PC-3 (cell line): ENCODE measurements at regions not wholly inside any gene's neighbourhood (a gene's known extent, or its start where the extent isn't known, plus 50 kb on each side); places are given as distances from the start of the nearest gene placed in this dataset.
A peak's percentile ranks its signal among the peaks of the same experiment; 100 is the strongest.

Source experiments
- ATAC-seq: fragments of 200-7000 bp; cut with Tn5 transposase; 2 replicates; pipeline ENCODE4 v1.9.1; 2020; ENCODE audit warnings: mild to moderate bottlenecking, moderate library complexity
- BruUV-seq: library from RNA; stranded (reverse); fragments of 400-500 nt; replicated peaks from 2 replicates; lab custom pipeline; 2021; lab: Mats Ljungman, UMichigan
- CTCF ChIA-PET: fragments of 300-600 bp; sonication (Branson Sonifier 250); formaldehyde crosslinking; loops from one replicate; lab custom pipeline; 2022; ENCODE audit warnings: antibody characterized with exemption; lab: Charles Lee
- POLR2A ChIA-PET: fragments of 300-600 bp; sonication (Branson Sonifier 250); formaldehyde crosslinking; loops from one replicate; lab custom pipeline; 2022; ENCODE audit warnings: antibody characterized with exemption; ENCODE audit not compliant: unreplicated experiment; lab: Charles Lee
- DNase-seq: peaks from one replicate; pipeline ENCODE4 v3.0.0-alpha.2; 2015
- H2AFZ ChIP-seq: fragments of 300-600 bp; sonication (generic); 2 replicates; pipeline ENCODE4 v1.6.0; 2016; ENCODE audit warnings: antibody characterized with exemption, low read length
- H3F3A ChIP-seq: fragments of 300-600 bp; sonication (generic); one replicate; pipeline ENCODE4 v1.6.0; 2017; ENCODE audit warnings: antibody characterized with exemption, low read length, control low read depth, mild to moderate bottlenecking; ENCODE audit not compliant: unreplicated experiment
- H3K27ac ChIP-seq: fragments of 300-600 bp; sonication (generic); 2 replicates; pipeline ENCODE4 v1.5.1; 2016; ENCODE audit warnings: mild to moderate bottlenecking, low read length
- H3K27me3 ChIP-seq: fragments of 300-600 bp; sonication (generic); 2 replicates; pipeline ENCODE4 v1.6.1; 2016; ENCODE audit warnings: low read length, mixed read lengths
- H3K36me3 ChIP-seq: fragments of 300-600 bp; sonication (generic); 2 replicates; pipeline ENCODE4 v1.6.1; 2016; ENCODE audit warnings: low read depth, mixed run types, low read length, mixed read lengths
- H3K4me1 ChIP-seq: fragments of 300-600 bp; sonication (generic); 2 replicates; pipeline ENCODE4 v1.5.1; 2016; ENCODE audit warnings: low read length; ENCODE audit not compliant: insufficient read depth
- H3K4me2 ChIP-seq: fragments of 300-600 bp; sonication (generic); 2 replicates; pipeline ENCODE4 v1.6.0; 2016; ENCODE audit warnings: low read length
- H3K4me3 ChIP-seq: fragments of 300-600 bp; sonication (generic); 2 replicates; pipeline ENCODE4 v1.5.1; 2016; ENCODE audit warnings: mild to moderate bottlenecking, low read length, mixed read lengths
- H3K79me2 ChIP-seq: fragments of 300-600 bp; sonication (generic); 2 replicates; pipeline ENCODE4 v1.6.1; 2017; ENCODE audit warnings: low read length, mixed read lengths
- H3K9ac ChIP-seq: fragments of 300-600 bp; sonication (generic); 2 replicates; pipeline ENCODE4 v1.6.0; 2016; ENCODE audit warnings: mild to moderate bottlenecking, low read length
- H3K9me2 ChIP-seq: fragments of 300-600 bp; sonication (generic); replicated peaks from 2 replicates; pipeline ENCODE4 v1.6.1; 2016; ENCODE audit warnings: mixed run types, low read length, mixed read lengths
- H3K9me3 ChIP-seq: fragments of 300-600 bp; sonication (generic); 2 replicates; pipeline ENCODE4 v1.6.1; 2016; ENCODE audit warnings: low read length, mixed read lengths
- H4K20me1 ChIP-seq: fragments of 300-600 bp; sonication (generic); 2 replicates; pipeline ENCODE4 v1.6.1; 2016; ENCODE audit warnings: low read length, mixed read lengths
- CTCF ChIP-seq: fragments of 300-600 bp; sonication (generic); conservative IDR thresholded peaks from 2 replicates; pipeline ENCODE4 v1.5.1; 2017; ENCODE audit warnings: antibody characterized with exemption, low read depth, mild to moderate bottlenecking, low read length
- EZH2 ChIP-seq: fragments of 300-600 bp; sonication (generic); IDR thresholded peaks from one replicate; pipeline ENCODE4 v1.6.1; 2017; ENCODE audit warnings: antibody characterized with exemption, mild to moderate bottlenecking, low read length; ENCODE audit not compliant: unreplicated experiment
- EZH2phosphoT487 ChIP-seq: fragments of 300-600 bp; sonication (generic); IDR thresholded peaks from 2 replicates; pipeline ENCODE4 v1.6.1; 2018; ENCODE audit warnings: mild to moderate bottlenecking, antibody characterized with exemption, low read length, borderline replicate concordance
- intact Hi-C: fragments of 100-400 bp; cut with micrococcal nuclease; formaldehyde crosslinking; loops from 2 replicates; pipeline ENCODE4 v1.9.0; 2023

GRCh38 chr9:116073826-116074225 lies 79.8 kb upstream of the PAPPA start:
- DNase-seq (peak; percentile 64), ATAC-seq (no peak)
- H3K9me3 ChIP-seq = no peaks in the 10 kb centered on the region
- no peak overlapping the region; the same call in 1 of the 2 replicates for H3K4me2 ChIP-seq
- ChIA-PET CTCF (no interaction called here), POLR2A (no interaction called here)
- H3F3A ChIP-seq = no peaks in the 10 kb centered on the region
- H3K9ac ChIP-seq = no peak overlapping the region
- peak overlapping the region; percentile 69 for H3K27ac ChIP-seq
- no peaks in the 10 kb centered on the region for H4K20me1 ChIP-seq
- no peaks in the 10 kb centered on the region for H3K9me2 ChIP-seq
- TF ChIP-seq EZH2phosphoT487 (no peak), CTCF (no peak), EZH2 (no peak)
- no peak overlapping the region for H3K4me3 ChIP-seq
- no peaks in the 10 kb centered on the region for H3K36me3 ChIP-seq
- H3K27me3 ChIP-seq = no peaks in the 10 kb centered on the region
- H3K4me1 ChIP-seq = peaks cover 20% of the 10 kb centered on the region
- H2AFZ ChIP-seq = no peak overlapping the region
- no peaks in the 10 kb centered on the region for H3K79me2 ChIP-seq
- BruUV-seq = no TSS peak
- intact Hi-C loops = no loop called here

- Histone ChIP-seq H3K9ac (no peak overlapping the region), H3K27ac (peak overlapping the region; percentile 69), H2AFZ (no peak overlapping the region), H4K20me1 (no peaks in the 10 kb centered on the region), H3K4me2 (0 out of 2 replicates have a peak overlapping the region, but pooled peaks have one; percentile 7), H3K36me3 (no peaks in the 10 kb centered on the region), H3K79me2 (no peaks in the 10 kb centered on the region), H3K4me1 (peaks cover 20% of the 10 kb centered on the region), H3F3A (no peaks in the 10 kb centered on the region), H3K9me2 (no peaks in the 10 kb centered on the region), H3K4me3 (no peak overlapping the region), H3K27me3 (no peaks in the 10 kb centered on the region), H3K9me3 (no peaks in the 10 kb centered on the region)
- TF ChIP-seq EZH2phosphoT487 = no peak
- no peak for TF ChIP-seq CTCF
- no peak for TF ChIP-seq EZH2
- DNase-seq (peak; percentile 56), ATAC-seq (no peak)
- POLR2A ChIA-PET = no interaction called here
- intact Hi-C loops = no loop called here
- CTCF ChIA-PET = no interaction called here
- BruUV-seq = no TSS peak
Measured at GRCh38 chr9:116074658-116075057, 78.9 kb upstream of the PAPPA start.

- Histone ChIP-seq H3K9me3 (no peaks in the 10 kb centered on the region), H3K9ac (no peak overlapping the region), H3F3A (no peaks in the 10 kb centered on the region), H3K9me2 (no peaks in the 10 kb centered on the region), H4K20me1 (no peaks in the 10 kb centered on the region), H3K27ac (peak overlapping the region; percentile 69), H2AFZ (no peak overlapping the region), H3K4me3 (no peak overlapping the region), H3K79me2 (no peaks in the 10 kb centered on the region), H3K4me1 (peaks cover 20% of the 10 kb centered on the region), H3K36me3 (no peaks in the 10 kb centered on the region), H3K4me2 (0 out of 2 replicates have a peak overlapping the region, but pooled peaks have one; percentile 7), H3K27me3 (no peaks in the 10 kb centered on the region)
- POLR2A ChIA-PET = no interaction called here
- CTCF ChIA-PET = no interaction called here
- ATAC-seq = no peak
- intact Hi-C loops = no loop called here
- BruUV-seq = no TSS peak
- TF ChIP-seq CTCF = no peak
- no peak for TF ChIP-seq EZH2phosphoT487
- no peak for TF ChIP-seq EZH2
- peak; percentile 37 for DNase-seq
Measured at GRCh38 chr9:116075191-116075590, 78.4 kb upstream of the PAPPA start.
